OCI-LY1 (cell line): ENCODE measurements at regions not wholly inside any gene's neighbourhood (a gene's known extent, or its start where the extent isn't known, plus 50 kb on each side); places are given as distances from the start of the nearest gene placed in this dataset.

Source experiments
- EZH2 ChIP-seq: fragments of 200-600 bp; sonication (generic), shearing (Covaris generic); IDR thresholded peaks from 2 replicates; pipeline ENCODE4 v1.8.0; 2017; ENCODE audit warnings: borderline replicate concordance, mixed run types, mild to moderate bottlenecking, antibody characterized with exemption, low read length, moderate library complexity, mixed read lengths
- TF ChIP-seq, protein P1 (sequence below): fragments of 200-600 bp; sonication (generic), shearing (Covaris generic); IDR thresholded peaks from 2 replicates; pipeline ENCODE4 v1.5.1; 2017; ENCODE audit warnings: mild to moderate bottlenecking, antibody characterized with exemption, low read length, moderate library complexity, mixed read lengths

DNA sequence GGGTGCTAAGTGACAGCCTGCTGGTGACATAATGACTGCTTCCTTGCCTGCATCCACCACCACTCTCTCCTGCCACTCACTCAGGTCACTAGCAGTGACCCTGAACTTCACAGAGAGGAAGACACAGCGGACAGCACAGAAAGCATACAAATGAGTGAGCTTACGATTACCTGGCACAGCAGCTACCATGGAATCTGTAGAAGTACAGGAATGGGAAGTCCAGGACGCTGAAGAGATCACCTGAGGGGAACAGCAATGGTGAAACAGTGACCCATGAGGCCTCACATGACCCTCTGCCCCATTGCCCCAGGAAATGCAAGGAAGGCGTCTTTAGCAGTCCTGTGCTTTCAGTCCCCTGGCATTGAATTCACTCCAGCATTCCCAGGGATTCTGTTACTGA is 96.7 kb upstream of the RIOK3 start:
- TF ChIP-seq, protein P1, sequence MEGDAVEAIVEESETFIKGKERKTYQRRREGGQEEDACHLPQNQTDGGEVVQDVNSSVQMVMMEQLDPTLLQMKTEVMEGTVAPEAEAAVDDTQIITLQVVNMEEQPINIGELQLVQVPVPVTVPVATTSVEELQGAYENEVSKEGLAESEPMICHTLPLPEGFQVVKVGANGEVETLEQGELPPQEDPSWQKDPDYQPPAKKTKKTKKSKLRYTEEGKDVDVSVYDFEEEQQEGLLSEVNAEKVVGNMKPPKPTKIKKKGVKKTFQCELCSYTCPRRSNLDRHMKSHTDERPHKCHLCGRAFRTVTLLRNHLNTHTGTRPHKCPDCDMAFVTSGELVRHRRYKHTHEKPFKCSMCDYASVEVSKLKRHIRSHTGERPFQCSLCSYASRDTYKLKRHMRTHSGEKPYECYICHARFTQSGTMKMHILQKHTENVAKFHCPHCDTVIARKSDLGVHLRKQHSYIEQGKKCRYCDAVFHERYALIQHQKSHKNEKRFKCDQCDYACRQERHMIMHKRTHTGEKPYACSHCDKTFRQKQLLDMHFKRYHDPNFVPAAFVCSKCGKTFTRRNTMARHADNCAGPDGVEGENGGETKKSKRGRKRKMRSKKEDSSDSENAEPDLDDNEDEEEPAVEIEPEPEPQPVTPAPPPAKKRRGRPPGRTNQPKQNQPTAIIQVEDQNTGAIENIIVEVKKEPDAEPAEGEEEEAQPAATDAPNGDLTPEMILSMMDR = no peak
- no peak for TF ChIP-seq EZH2
